B cell (primary cell): ENCODE measurements at regions not wholly inside any gene's neighbourhood (a gene's known extent, or its start where the extent isn't known, plus 50 kb on each side); places are given as distances from the start of the nearest gene placed in this dataset.

Source experiments
- EZH2 ChIP-seq: IDR thresholded peaks from 2 replicates; pipeline ENCODE4 v1.6.1; 2012; ENCODE audit warnings: borderline replicate concordance, low read depth, mild to moderate bottlenecking, moderate library complexity, low read length; ENCODE audit not compliant: insufficient read depth, poor library complexity, severe bottlenecking
- TF ChIP-seq, protein P1 (sequence below): fragments of 200-600 bp; IDR thresholded peaks from one replicate; pipeline ENCODE4 v1.8.0; 2022; ENCODE audit warnings: antibody characterized with exemption, mild to moderate bottlenecking

DNA sequence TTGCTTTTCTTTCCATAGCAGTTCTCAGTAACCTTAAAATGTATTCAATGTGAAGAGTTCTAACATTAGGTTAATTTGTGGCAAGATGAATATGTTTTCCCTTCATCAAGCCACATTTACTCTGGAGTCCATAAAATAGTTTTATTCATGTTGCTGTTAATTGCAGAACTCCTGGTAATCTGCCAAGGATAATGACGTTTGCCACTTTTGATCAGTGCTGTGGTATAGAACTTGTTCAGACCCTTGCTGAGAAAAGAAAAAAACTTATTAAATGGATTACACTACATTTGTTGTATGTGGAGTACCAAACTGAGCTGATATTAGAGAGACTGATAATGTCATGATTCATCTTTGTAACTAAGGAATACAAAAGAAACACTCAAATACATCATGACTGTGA is 212.4 kb upstream of the DMAC1 start:
- TF ChIP-seq, protein P1, sequence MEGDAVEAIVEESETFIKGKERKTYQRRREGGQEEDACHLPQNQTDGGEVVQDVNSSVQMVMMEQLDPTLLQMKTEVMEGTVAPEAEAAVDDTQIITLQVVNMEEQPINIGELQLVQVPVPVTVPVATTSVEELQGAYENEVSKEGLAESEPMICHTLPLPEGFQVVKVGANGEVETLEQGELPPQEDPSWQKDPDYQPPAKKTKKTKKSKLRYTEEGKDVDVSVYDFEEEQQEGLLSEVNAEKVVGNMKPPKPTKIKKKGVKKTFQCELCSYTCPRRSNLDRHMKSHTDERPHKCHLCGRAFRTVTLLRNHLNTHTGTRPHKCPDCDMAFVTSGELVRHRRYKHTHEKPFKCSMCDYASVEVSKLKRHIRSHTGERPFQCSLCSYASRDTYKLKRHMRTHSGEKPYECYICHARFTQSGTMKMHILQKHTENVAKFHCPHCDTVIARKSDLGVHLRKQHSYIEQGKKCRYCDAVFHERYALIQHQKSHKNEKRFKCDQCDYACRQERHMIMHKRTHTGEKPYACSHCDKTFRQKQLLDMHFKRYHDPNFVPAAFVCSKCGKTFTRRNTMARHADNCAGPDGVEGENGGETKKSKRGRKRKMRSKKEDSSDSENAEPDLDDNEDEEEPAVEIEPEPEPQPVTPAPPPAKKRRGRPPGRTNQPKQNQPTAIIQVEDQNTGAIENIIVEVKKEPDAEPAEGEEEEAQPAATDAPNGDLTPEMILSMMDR = no peak
- TF ChIP-seq EZH2 = no peak
